ENCODE measurements at regions not wholly inside any gene's neighbourhood (a gene's known extent, or its start where the extent isn't known, plus 50 kb on each side); places are given as distances from the start of the nearest gene placed in this dataset.

DNA sequence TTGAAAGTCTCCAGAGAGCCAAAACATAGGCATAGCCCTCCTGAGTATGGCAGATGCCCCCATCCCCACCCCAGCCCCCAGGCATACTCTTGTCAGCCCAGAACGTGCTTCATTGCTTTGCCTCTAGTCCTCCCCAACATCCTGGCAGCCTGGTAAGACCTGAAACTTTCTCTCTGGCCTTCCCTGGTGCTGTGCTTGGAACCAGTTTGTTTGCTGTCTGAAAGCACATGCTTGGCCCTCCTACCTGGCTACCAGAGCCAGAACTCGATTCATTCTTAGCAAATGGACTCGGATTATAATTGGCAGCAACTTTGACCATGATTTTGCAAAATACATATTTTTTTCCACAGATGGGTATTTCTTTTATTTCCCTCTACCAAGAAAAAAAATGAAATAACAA, 248.1 kb downstream of the USP46 start:
- no peak overlapping the region for H3K4me3 ChIP-seq (ENCODE audit: low read depth, low read length)
- no peak for DNase-seq
- peaks cover 37% of the 10 kb centered on the region for H3K27me3 ChIP-seq (ENCODE audit: insufficient read depth, low read depth, severe bottlenecking)
- H3K27ac ChIP-seq: no peak overlapping the region
- TF ChIP-seq, protein P1, sequence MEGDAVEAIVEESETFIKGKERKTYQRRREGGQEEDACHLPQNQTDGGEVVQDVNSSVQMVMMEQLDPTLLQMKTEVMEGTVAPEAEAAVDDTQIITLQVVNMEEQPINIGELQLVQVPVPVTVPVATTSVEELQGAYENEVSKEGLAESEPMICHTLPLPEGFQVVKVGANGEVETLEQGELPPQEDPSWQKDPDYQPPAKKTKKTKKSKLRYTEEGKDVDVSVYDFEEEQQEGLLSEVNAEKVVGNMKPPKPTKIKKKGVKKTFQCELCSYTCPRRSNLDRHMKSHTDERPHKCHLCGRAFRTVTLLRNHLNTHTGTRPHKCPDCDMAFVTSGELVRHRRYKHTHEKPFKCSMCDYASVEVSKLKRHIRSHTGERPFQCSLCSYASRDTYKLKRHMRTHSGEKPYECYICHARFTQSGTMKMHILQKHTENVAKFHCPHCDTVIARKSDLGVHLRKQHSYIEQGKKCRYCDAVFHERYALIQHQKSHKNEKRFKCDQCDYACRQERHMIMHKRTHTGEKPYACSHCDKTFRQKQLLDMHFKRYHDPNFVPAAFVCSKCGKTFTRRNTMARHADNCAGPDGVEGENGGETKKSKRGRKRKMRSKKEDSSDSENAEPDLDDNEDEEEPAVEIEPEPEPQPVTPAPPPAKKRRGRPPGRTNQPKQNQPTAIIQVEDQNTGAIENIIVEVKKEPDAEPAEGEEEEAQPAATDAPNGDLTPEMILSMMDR (IDR thresholded peaks at IDR 0.05; ENCODE audit: low read depth, low read length): no peak
- H3K9me3 ChIP-seq (ENCODE audit: severe bottlenecking): no peaks in the 10 kb centered on the region
- H3K36me3 ChIP-seq: no peaks in the 10 kb centered on the region

DNA sequence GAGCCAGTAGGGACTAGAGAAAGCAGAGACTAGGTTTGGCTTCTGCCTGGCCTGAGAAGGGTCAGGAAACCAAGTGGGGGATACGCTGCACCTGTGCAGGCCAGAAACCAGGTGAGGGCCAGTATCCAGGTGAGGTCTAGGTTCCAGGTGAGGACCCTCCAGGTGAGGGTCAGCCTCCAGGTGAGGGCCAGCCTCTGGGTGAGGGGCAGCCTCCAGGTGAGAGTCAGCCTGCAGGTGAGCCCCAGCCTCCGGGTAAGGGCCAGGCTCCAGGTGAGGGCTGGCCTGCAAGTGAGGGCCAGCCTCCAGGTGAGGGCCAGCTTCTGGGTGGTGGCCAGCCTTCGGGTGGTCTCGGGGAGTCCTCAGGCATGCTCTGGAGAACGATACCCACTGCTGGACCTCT, 238.8 kb downstream of the USP46 start:
- no peak overlapping the region for H3K4me3 ChIP-seq (ENCODE audit: low read depth, low read length)
- no peak for DNase-seq
- H3K27me3 ChIP-seq (ENCODE audit: insufficient read depth, low read depth, severe bottlenecking): peaks cover 8% of the 10 kb centered on the region
- H3K9me3 ChIP-seq (ENCODE audit: severe bottlenecking): no peaks in the 10 kb centered on the region
- no peak overlapping the region for H3K27ac ChIP-seq
- TF ChIP-seq, protein P1 (IDR thresholded peaks at IDR 0.05; ENCODE audit: low read depth, low read length): no peak
- H3K36me3 ChIP-seq: no peaks in the 10 kb centered on the region

DNA sequence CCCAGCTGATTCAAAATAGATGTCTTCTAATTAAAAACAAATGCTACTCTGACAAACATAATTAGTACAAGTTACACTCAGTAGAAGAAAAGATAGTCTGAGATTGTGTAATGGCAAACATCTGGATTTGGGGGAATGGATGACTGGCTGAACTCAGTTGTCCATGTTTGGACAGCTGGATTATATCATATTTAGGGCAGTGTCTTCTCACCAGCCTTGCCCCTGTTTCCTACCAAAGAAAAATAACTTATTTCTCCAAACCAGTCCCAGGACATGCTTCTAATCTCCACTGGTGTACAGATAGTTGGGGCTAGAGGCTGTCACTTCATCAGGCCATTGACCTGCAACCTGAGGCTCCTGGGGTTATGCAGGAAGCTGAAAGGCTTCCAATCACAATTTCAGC, 237.3 kb downstream of the USP46 start:
- Histone ChIP-seq H3K9me3 (ENCODE audit: severe bottlenecking) (no peaks in the 10 kb centered on the region), H3K4me3 (ENCODE audit: low read depth, low read length) (no peak overlapping the region), H3K36me3 (no peaks in the 10 kb centered on the region), H3K27me3 (ENCODE audit: insufficient read depth, low read depth, severe bottlenecking) (peaks cover 6% of the 10 kb centered on the region), H3K27ac (no peak overlapping the region)
- no peak for DNase-seq
- TF ChIP-seq, protein P1 (IDR thresholded peaks at IDR 0.05; ENCODE audit: low read depth, low read length): no peak

DNA sequence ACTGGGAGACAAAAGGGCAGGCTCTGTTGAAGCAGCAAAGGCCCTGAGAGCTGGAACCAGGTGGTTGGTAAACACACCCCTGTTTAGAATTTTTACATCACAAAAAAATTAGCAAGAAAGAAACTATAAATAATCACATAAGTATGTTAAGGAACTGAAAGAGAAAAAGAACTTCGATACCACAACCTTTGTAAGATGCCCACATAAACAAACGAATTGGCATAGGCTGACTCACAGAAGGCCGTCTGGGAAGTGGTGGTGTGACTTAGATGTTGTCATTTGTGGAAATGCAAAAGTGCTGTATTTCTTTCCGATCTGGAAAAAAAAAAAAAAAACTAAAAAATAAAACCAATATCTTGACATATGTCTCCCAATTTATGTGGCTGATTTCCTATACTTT, 235.1 kb downstream of the USP46 start:
- DNase-seq: no peak
- H3K4me3 ChIP-seq (ENCODE audit: low read depth, low read length): no peak overlapping the region
- no peaks in the 10 kb centered on the region for H3K9me3 ChIP-seq (ENCODE audit: severe bottlenecking)
- no peak overlapping the region for H3K27ac ChIP-seq
- peaks cover 3% of the 10 kb centered on the region for H3K27me3 ChIP-seq (ENCODE audit: insufficient read depth, low read depth, severe bottlenecking)
- H3K36me3 ChIP-seq: no peaks in the 10 kb centered on the region
- TF ChIP-seq, protein P1 (IDR thresholded peaks at IDR 0.05; ENCODE audit: low read depth, low read length): no peak

DNA sequence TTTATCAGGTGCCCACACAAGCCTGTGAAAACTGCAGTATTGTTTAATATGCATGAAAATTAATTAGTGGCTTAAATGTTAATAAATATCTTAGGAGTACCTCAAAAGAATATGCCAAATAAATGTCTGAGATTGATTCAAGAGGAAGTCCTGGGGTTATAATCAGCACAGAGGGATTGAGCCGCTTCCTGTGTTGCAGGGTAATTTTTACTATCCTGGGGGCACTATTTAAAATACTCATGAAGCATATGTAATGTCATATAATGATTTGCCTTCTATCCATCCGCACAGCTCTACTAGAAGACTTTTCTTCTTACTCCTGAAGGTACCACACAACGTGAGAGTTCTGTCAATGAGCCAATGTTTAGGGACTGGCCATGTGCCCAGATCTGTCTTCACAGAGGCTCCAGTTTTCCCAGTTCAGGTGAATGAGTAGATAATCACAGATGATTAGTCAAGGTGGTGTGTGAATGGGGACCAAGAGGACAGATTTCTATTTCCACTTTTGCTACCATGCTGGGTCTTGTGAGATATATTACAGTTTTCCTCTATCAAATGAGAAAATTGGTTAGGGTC, 233.3 kb downstream of the USP46 start:
- H3K27me3 ChIP-seq (ENCODE audit: insufficient read depth, low read depth, severe bottlenecking): peaks cover 13% of the 10 kb centered on the region
- no peak overlapping the region for H3K4me3 ChIP-seq (ENCODE audit: low read depth, low read length)
- no peak overlapping the region for H3K27ac ChIP-seq
- H3K36me3 ChIP-seq: no peaks in the 10 kb centered on the region
- TF ChIP-seq, protein P1 (IDR thresholded peaks at IDR 0.05; ENCODE audit: low read depth, low read length): no peak
- DNase-seq: no peak
- no peaks in the 10 kb centered on the region for H3K9me3 ChIP-seq (ENCODE audit: severe bottlenecking)

DNA sequence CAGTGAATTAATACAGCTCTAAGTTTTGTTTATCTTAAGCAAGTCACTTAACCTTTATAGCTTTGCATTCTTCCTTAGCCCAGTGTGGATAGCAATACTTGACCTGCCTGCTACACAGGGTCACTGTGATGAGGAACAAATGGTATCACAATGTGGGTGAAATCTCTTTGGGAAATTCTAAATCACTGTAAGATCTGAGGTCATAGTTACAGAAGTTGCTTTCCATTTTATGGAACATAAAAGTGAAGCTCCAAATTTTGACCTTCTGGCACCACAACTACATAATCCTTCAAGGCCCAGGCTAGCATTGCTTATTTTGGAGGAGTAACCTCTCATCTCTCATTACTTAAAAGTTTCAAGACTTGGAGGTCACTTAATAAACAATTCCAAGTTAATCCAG, 227.7 kb downstream of the USP46 start:
- Histone ChIP-seq H3K9me3 (ENCODE audit: severe bottlenecking) (no peaks in the 10 kb centered on the region), H3K4me3 (ENCODE audit: low read depth, low read length) (no peak overlapping the region), H3K27ac (no peak overlapping the region), H3K27me3 (ENCODE audit: insufficient read depth, low read depth, severe bottlenecking) (peaks cover 33% of the 10 kb centered on the region), H3K36me3 (no peaks in the 10 kb centered on the region)
- TF ChIP-seq, protein P1 (IDR thresholded peaks at IDR 0.05; ENCODE audit: low read depth, low read length): no peak
- DNase-seq: no peak
